Activated CD4-positive, alpha-beta T cell treated with anti-CD3 and anti-CD28 coated beads, Interleukin-2, Interleukin-6, amounts not matched to agents 100 ng/mL and 50 ng/mL, durations not matched to agents 16 hours and 8 hours (primary cell): ENCODE measurements at regions not wholly inside any gene's neighbourhood (a gene's known extent, or its start where the extent isn't known, plus 50 kb on each side); places are given as distances from the start of the nearest gene placed in this dataset.
A peak's percentile ranks its signal among the peaks of the same experiment; 100 is the strongest.

Source experiments
- DNase-seq: peaks from one replicate; pipeline ENCODE4 v3.0.0-alpha.2; 2020

GRCh38 chr10:118838364-118838763 lies 83.6 kb upstream of the CACUL1 start:
- no peak for DNase-seq

GRCh38 chr10:118839348-118839747 lies 84.6 kb upstream of the CACUL1 start:
- no peak for DNase-seq

GRCh38 chr10:118840071-118840775 lies 85.5 kb upstream of the CACUL1 start:
- peak; percentile 39 for DNase-seq

- no peak for DNase-seq
These were observed 86.2 kb upstream of the CACUL1 start for GRCh38 chr10:118840776-118841468.

GRCh38 chr10:118841881-118842605 lies 87.3 kb upstream of the CACUL1 start:
- DNase-seq: no peak

- no peak for DNase-seq
These were observed 88.3 kb upstream of the CACUL1 start for GRCh38 chr10:118842843-118843624.

- DNase-seq: no peak
These were observed 89.0 kb upstream of the CACUL1 start for GRCh38 chr10:118843647-118844265.

- DNase-seq: no peak
These were observed 90.2 kb upstream of the CACUL1 start for GRCh38 chr10:118844731-118845521.

- DNase-seq: no peak
These were observed 91.0 kb upstream of the CACUL1 start for GRCh38 chr10:118845776-118846175.

- peak; percentile 72 for DNase-seq
These were observed 95.8 kb upstream of the CACUL1 start for GRCh38 chr10:118850418-118851061.

GRCh38 chr10:118851062-118852035 lies 96.6 kb upstream of the CACUL1 start:
- no peak for DNase-seq

- DNase-seq: no peak
These were observed 99.1 kb upstream of the CACUL1 start for GRCh38 chr10:118853916-118854315.

GRCh38 chr10:118856106-118856505 lies 101.3 kb upstream of the CACUL1 start:
- DNase-seq: no peak

GRCh38 chr10:118865998-118866693 lies 111.4 kb upstream of the CACUL1 start:
- DNase-seq: no peak

GRCh38 chr10:118867768-118868167 lies 113.0 kb upstream of the CACUL1 start:
- no peak for DNase-seq

- peak; percentile 45 for DNase-seq
These were observed 113.8 kb upstream of the CACUL1 start for GRCh38 chr10:118868589-118868988.

- no peak for DNase-seq
These were observed 115.9 kb upstream of the CACUL1 start for GRCh38 chr10:118870467-118871243.

GRCh38 chr10:118871244-118871865 lies 116.6 kb upstream of the CACUL1 start:
- no peak for DNase-seq
